H1 (cell line): ENCODE measurements at regions not wholly inside any gene's neighbourhood (a gene's known extent, or its start where the extent isn't known, plus 50 kb on each side); places are given as distances from the start of the nearest gene placed in this dataset.

Experiments used
- CTCF ChIA-PET: fragments of 300-600 bp; sonication (Branson Sonifier 250); formaldehyde crosslinking; loops from one replicate; lab custom pipeline; 2021; ENCODE audit not compliant: partially characterized antibody; lab: Charles Lee
- POLR2A ChIA-PET: fragments of 300-600 bp; sonication (Branson Sonifier 250); formaldehyde crosslinking; loops from one replicate; lab custom pipeline; 2021; ENCODE audit warnings: inconsistent platforms; ENCODE audit not compliant: partially characterized antibody; lab: Charles Lee
- DNase-seq, 2 experiments: peaks; one replicate each; pipeline versions ENCODE4 v3.0.0 to v3.0.0-alpha.2; 2010 to 2022; ENCODE audit warnings: low spot score in 2 of 2, low read depth in 1 of 2, mixed read lengths in 1 of 2
- FAIRE-seq: peaks from 2 replicates; lab custom pipeline; 2011; peaks lifted over from hg19 to GRCh38; lab: Jason Lieb, UNC
- H2AFZ ChIP-seq: 2 replicates; pipeline ENCODE4 v1.8.1; 2012; ENCODE audit warnings: low read length, inconsistent platforms
- H2AK5ac ChIP-seq: 2 replicates; pipeline ENCODE4 v1.6.1; 2013; ENCODE audit warnings: low read depth, low read length
- H2BK120ac ChIP-seq: replicated peaks from 2 replicates; pipeline ENCODE3; 2013; ENCODE audit warnings: low read depth, low read length, inconsistent platforms
- H2BK12ac ChIP-seq: 2 replicates; pipeline ENCODE4 v1.6.1; 2013; ENCODE audit warnings: low read depth, low read length
- H2BK15ac ChIP-seq: 2 replicates; pipeline ENCODE4 v1.6.1; 2013; ENCODE audit warnings: low read length
- H2BK20ac ChIP-seq: 2 replicates; pipeline ENCODE4 v1.6.1; 2013; ENCODE audit warnings: low read length
- H2BK5ac ChIP-seq: 2 replicates; pipeline ENCODE4 v1.6.1; 2013; ENCODE audit warnings: low read depth, low read length
- H3K14ac ChIP-seq: 2 replicates; pipeline ENCODE4 v1.6.1; 2013; ENCODE audit warnings: inconsistent platforms; ENCODE audit not compliant: insufficient read length
- H3K18ac ChIP-seq: 2 replicates; pipeline ENCODE4 v1.6.1; 2013; ENCODE audit warnings: low read length; ENCODE audit errors: extremely low read depth
- H3K23ac ChIP-seq: 2 replicates; pipeline ENCODE4 v1.6.1; 2013; ENCODE audit warnings: inconsistent platforms; ENCODE audit not compliant: insufficient read length
- H3K23me2 ChIP-seq: 2 replicates; pipeline ENCODE4 v1.6.1; 2013; ENCODE audit warnings: low read depth, low read length
- H3K27ac ChIP-seq: 2 replicates; pipeline ENCODE4 v1.6.1; 2011; ENCODE audit warnings: low read depth, low read length, inconsistent platforms
- H3K27me3 ChIP-seq, 4 experiments: replicated peaks in 1 of 4; 1 replicate in 1 of 4; 2 replicates in 3 of 4; pipeline versions ENCODE4 v1.6.1 to v1.8.1; 2011 to 2013; ENCODE audit warnings: low read length in 3 of 4, mild to moderate bottlenecking in 3 of 4, inconsistent platforms in 2 of 4, mixed read lengths in 2 of 4, moderate library complexity in 1 of 4; ENCODE audit not compliant: control insufficient read depth in 3 of 4, insufficient read depth in 3 of 4; ENCODE audit errors: extremely low read depth in 1 of 4
- H3K36me3 ChIP-seq, 4 experiments: 2 replicates each; pipeline versions ENCODE4 v1.6.1 to v1.8.1; 2011 to 2013; ENCODE audit warnings: mild to moderate bottlenecking in 4 of 4, low read length in 3 of 4, moderate library complexity in 2 of 4, control low read depth in 1 of 4, inconsistent platforms in 1 of 4; ENCODE audit not compliant: insufficient read depth in 4 of 4, control insufficient read depth in 2 of 4
- H3K4ac ChIP-seq: replicated peaks from 2 replicates; pipeline ENCODE3; 2013; ENCODE audit warnings: low read length, low read depth, mixed read lengths, inconsistent platforms; ENCODE audit not compliant: insufficient read length
- H3K4me1 ChIP-seq, 4 experiments: replicated peaks in 1 of 4; 1 replicate in 1 of 4; 2 replicates in 3 of 4; pipeline versions ENCODE4 v1.6.1 to v1.8.1; 2011 to 2013; ENCODE audit warnings: low read length in 3 of 4, inconsistent platforms in 2 of 4, mixed read lengths in 1 of 4; ENCODE audit not compliant: insufficient read depth in 4 of 4, control insufficient read depth in 3 of 4
- H3K4me2 ChIP-seq, 2 experiments: 2 replicates each; pipeline versions ENCODE4 v1.6.1 to v1.8.1; 2011 to 2013; ENCODE audit warnings: low read depth in 2 of 2, low read length in 2 of 2, control low read depth in 1 of 2, inconsistent platforms in 1 of 2, mild to moderate bottlenecking in 1 of 2; ENCODE audit not compliant: insufficient read depth in 1 of 2
- H3K4me3 ChIP-seq, 4 experiments: fragments of 200-600, 300-600 bp in 1 of 4; sonication (generic), shearing (Covaris generic), sonication (Bioruptor Twin) in 1 of 4; 2 replicates each; pipeline versions ENCODE4 v1.5.1 to v1.8.1; 2011 to 2016; ENCODE audit warnings: low read length in 4 of 4, low read depth in 3 of 4, control low read depth in 2 of 4, inconsistent platforms in 2 of 4, mild to moderate bottlenecking in 2 of 4, mixed read lengths in 1 of 4, moderate library complexity in 1 of 4; ENCODE audit not compliant: insufficient read depth in 2 of 4; ENCODE audit errors: extremely low read depth in 1 of 4
- H3K56ac ChIP-seq: replicated peaks from 2 replicates; pipeline ENCODE3; 2013; ENCODE audit warnings: low read depth, mild to moderate bottlenecking, mixed read lengths, low read length, inconsistent platforms; ENCODE audit not compliant: insufficient read length
- H3K79me1 ChIP-seq: 2 replicates; pipeline ENCODE4 v1.6.1; 2013; ENCODE audit warnings: low read depth, low read length, control low read depth
- H3K79me2 ChIP-seq, 2 experiments: 2 replicates each; pipeline versions ENCODE4 v1.6.1 to v1.8.1; 2012 to 2013; ENCODE audit warnings: low read length in 2 of 2, mild to moderate bottlenecking in 2 of 2, inconsistent platforms in 1 of 2; ENCODE audit not compliant: insufficient read depth in 2 of 2, control insufficient read depth in 1 of 2
- H3K9ac ChIP-seq, 4 experiments: replicated peaks in 1 of 4; 1 replicate in 1 of 4; 2 replicates in 3 of 4; pipeline versions ENCODE4 v1.6.1 to v1.8.1; 2011 to 2013; ENCODE audit warnings: low read depth in 3 of 4, low read length in 3 of 4, control low read depth in 2 of 4, mild to moderate bottlenecking in 2 of 4, moderate library complexity in 2 of 4, inconsistent platforms in 1 of 4; ENCODE audit errors: extremely low read depth in 1 of 4
- H3K9me3 ChIP-seq, 2 experiments: 2 replicates each; pipeline versions ENCODE4 v1.6.1 to v1.8.1; 2012 to 2013; ENCODE audit warnings: mild to moderate bottlenecking in 2 of 2, moderate library complexity in 2 of 2, control low read depth in 1 of 2, inconsistent platforms in 1 of 2, low read depth in 1 of 2, low read length in 1 of 2, mixed read lengths in 1 of 2; ENCODE audit not compliant: insufficient read depth in 2 of 2
- H4K20me1 ChIP-seq, 2 experiments: replicated peaks in 1 of 2; 2 replicates each; pipeline versions ENCODE3 to v1.8.1; 2011 to 2013; ENCODE audit warnings: inconsistent platforms in 2 of 2, low read length in 2 of 2, mild to moderate bottlenecking in 1 of 2; ENCODE audit not compliant: insufficient read depth in 2 of 2, control insufficient read depth in 1 of 2
- H4K5ac ChIP-seq: 2 replicates; pipeline ENCODE4 v1.6.1; 2013; ENCODE audit warnings: low read length, low read depth, mixed read lengths, inconsistent platforms; ENCODE audit not compliant: insufficient read length
- H4K8ac ChIP-seq: 2 replicates; pipeline ENCODE4 v1.8.0; 2013; ENCODE audit warnings: mild to moderate bottlenecking, moderate library complexity, low read length, inconsistent platforms; ENCODE audit not compliant: insufficient read depth; ENCODE audit errors: extremely low read depth
- H4K91ac ChIP-seq: replicated peaks from 2 replicates; pipeline ENCODE3; 2013; ENCODE audit warnings: low read length, mixed read lengths, inconsistent platforms; ENCODE audit not compliant: insufficient read length
- BCL11A ChIP-seq, 2 experiments: IDR thresholded peaks; one replicate each; pipeline ENCODE4 v1.6.1; 2011; ENCODE audit warnings: low read depth in 2 of 2, low read length in 2 of 2, mild to moderate bottlenecking in 2 of 2
- EZH2 ChIP-seq: fragments of 200-600 bp; sonication (generic); IDR thresholded peaks from 2 replicates; pipeline ENCODE4 v1.7.1; 2012; ENCODE audit warnings: low read depth, mild to moderate bottlenecking, moderate library complexity, low read length, inconsistent platforms; ENCODE audit not compliant: severe bottlenecking
- GABPA ChIP-seq: IDR thresholded peaks from 2 replicates; pipeline ENCODE4 v1.6.1; 2011; ENCODE audit warnings: mild to moderate bottlenecking, low read length, moderate library complexity, borderline replicate concordance; ENCODE audit not compliant: insufficient read depth
- GTF2F1 ChIP-seq: IDR thresholded peaks from 2 replicates; pipeline ENCODE4 v1.6.1; 2012; ENCODE audit warnings: low read depth, low read length, improper control_type of control experiment, borderline replicate concordance
- JUN ChIP-seq: IDR thresholded peaks from 2 replicates; pipeline ENCODE4 v1.6.1; 2011; ENCODE audit warnings: low read depth, mild to moderate bottlenecking, improper control_type of control experiment, low read length
- RAD21 ChIP-seq, 2 experiments: IDR thresholded peaks in 1 of 2; conservative IDR thresholded peaks in 1 of 2; 2 replicates each; pipeline ENCODE4 v1.6.1; 2011; ENCODE audit warnings: low read depth in 2 of 2, low read length in 2 of 2, improper control_type of control experiment in 1 of 2, inconsistent platforms in 1 of 2, mild to moderate bottlenecking in 1 of 2, moderate library complexity in 1 of 2
- TBP ChIP-seq: IDR thresholded peaks from 2 replicates; pipeline ENCODE4 v1.6.1; 2011; ENCODE audit warnings: low read depth, low read length, improper control_type of control experiment
- WGBS, 2 experiments: shearing (Covaris generic) in 1 of 2; methylation state at CpG; one replicate each; pipeline versions ENCODE4 v1.1.6 to v1.1.7; 2013 to 2015; ENCODE audit warnings: low lambda C conversion rate in 2 of 2, mixed read lengths in 2 of 2, inconsistent platforms in 1 of 2, low coverage in 1 of 2, missing lambda C conversion rate in 1 of 2; ENCODE audit not compliant: insufficient replicate concordance in 2 of 2, insufficient coverage in 1 of 2, insufficient read length in 1 of 2; ENCODE audit errors: extremely low coverage in 1 of 2, missing lambda C conversion rate in 1 of 2; 5-methylcytosine and 5-hydroxymethylcytosine counted together

GRCh38 chr12:98355322-98355721, 160.1 kb upstream of the TMPO start:
- H2BK15ac ChIP-seq = no peak overlapping the region
- H4K91ac ChIP-seq = no peak overlapping the region
- FAIRE-seq = no peak
- TF ChIP-seq RAD21 (IDR thresholded peaks at IDR 0.05 in 1 of 2, conservative IDR thresholded peaks at IDR 0.05 in 1 of 2; ENCODE audit: low read depth in 2 of 2, low read length in 2 of 2) (no peak), GABPA (no peak), GTF2F1 (no peak), TBP (no peak), BCL11A (IDR thresholded peaks at IDR 0.05; ENCODE audit: low read depth in 2 of 2, low read length in 2 of 2) (no peak), JUN (no peak), EZH2 (no peak)

More at GRCh38 chr12:98355322-98355721, 160.1 kb upstream of the TMPO start:
- no peaks in the 10 kb centered on the region for H3K36me3 ChIP-seq
- H3K18ac ChIP-seq = no peak overlapping the region
- no peak overlapping the region for H3K4me3 ChIP-seq
- H2BK5ac ChIP-seq = no peak overlapping the region
- CTCF ChIA-PET = interaction anchor here (0.9 to 2.5 kb wide), 3 partner anchors 10 to 128 kb away, joined by 4 to 12 read pairs (median 4); no protein-coding TSS in a partner anchor
- no peaks in the 10 kb centered on the region for H3K79me2 ChIP-seq
- no peaks in the 10 kb centered on the region for H3K79me1 ChIP-seq
- H2BK12ac ChIP-seq = no peak overlapping the region
- H2BK20ac ChIP-seq = no peak overlapping the region
- H3K56ac ChIP-seq = no peak overlapping the region
- H3K9ac ChIP-seq = no peak overlapping the region
- no peaks in the 10 kb centered on the region for H3K9me3 ChIP-seq
- no peaks in the 10 kb centered on the region for H3K4me1 ChIP-seq
- H2BK120ac ChIP-seq = no peak overlapping the region
- DNase-seq = no peak
- H4K5ac ChIP-seq = no peak overlapping the region
- H3K27ac ChIP-seq = no peak overlapping the region
- POLR2A ChIA-PET = no interaction called here
- H3K4me2 ChIP-seq = no peak overlapping the region
- H4K20me1 ChIP-seq = no peaks in the 10 kb centered on the region
- H3K23ac ChIP-seq = no peak overlapping the region
- H3K27me3 ChIP-seq = no peaks in the 10 kb centered on the region
- H3K23me2 ChIP-seq = no peaks in the 10 kb centered on the region
- H3K14ac ChIP-seq = no peak overlapping the region
- no peak overlapping the region for H2AK5ac ChIP-seq
- H3K4ac ChIP-seq = no peak overlapping the region
- 79% methylated on average over 1 of the region's 1 CpG; no CpG with 5 or more reads in 1 of the 2 experiments for WGBS, 2 experiments
- no peak overlapping the region for H4K8ac ChIP-seq
- no peak overlapping the region for H2AFZ ChIP-seq
